ENCODE measurements at regions not wholly inside any gene's neighbourhood (a gene's known extent, or its start where the extent isn't known, plus 50 kb on each side); places are given as distances from the start of the nearest gene placed in this dataset.

- no peak overlapping the region for H3K27ac ChIP-seq
- no peak overlapping the region for H3K4me3 ChIP-seq
- no peaks in the 10 kb centered on the region for H3K4me1 ChIP-seq
- H3K36me3 ChIP-seq: no peaks in the 10 kb centered on the region
- no peaks in the 10 kb centered on the region for H3K27me3 ChIP-seq
- no peaks in the 10 kb centered on the region for H3K9me3 ChIP-seq
- TF ChIP-seq, protein P1, sequence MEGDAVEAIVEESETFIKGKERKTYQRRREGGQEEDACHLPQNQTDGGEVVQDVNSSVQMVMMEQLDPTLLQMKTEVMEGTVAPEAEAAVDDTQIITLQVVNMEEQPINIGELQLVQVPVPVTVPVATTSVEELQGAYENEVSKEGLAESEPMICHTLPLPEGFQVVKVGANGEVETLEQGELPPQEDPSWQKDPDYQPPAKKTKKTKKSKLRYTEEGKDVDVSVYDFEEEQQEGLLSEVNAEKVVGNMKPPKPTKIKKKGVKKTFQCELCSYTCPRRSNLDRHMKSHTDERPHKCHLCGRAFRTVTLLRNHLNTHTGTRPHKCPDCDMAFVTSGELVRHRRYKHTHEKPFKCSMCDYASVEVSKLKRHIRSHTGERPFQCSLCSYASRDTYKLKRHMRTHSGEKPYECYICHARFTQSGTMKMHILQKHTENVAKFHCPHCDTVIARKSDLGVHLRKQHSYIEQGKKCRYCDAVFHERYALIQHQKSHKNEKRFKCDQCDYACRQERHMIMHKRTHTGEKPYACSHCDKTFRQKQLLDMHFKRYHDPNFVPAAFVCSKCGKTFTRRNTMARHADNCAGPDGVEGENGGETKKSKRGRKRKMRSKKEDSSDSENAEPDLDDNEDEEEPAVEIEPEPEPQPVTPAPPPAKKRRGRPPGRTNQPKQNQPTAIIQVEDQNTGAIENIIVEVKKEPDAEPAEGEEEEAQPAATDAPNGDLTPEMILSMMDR (IDR thresholded peaks at IDR 0.05): no peak
- no peak for TF ChIP-seq POLR2A (IDR thresholded peaks at IDR 0.05)
- DNase-seq: no peak
Measured at GRCh38 chr3:76842216-76842615, 197.7 kb upstream of the ROBO2 start.

DNA sequence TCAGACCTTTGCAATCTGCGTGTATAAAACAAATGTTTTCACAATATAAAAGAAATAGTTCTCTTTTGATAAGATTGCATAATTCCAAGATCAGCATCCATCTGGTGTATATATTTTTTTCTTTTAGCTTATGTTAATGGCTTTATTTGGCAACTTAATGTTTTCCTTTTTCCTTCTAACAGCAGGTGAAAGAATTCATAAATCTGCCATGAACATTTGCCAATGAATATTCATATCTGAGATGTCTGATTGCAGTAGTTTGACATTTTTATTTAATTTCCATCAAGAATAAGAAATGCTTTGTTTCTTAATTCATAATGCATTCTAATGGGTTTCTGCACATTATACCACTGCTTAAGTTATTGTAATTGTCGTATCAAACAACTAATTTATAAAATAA lies 184.4 kb upstream of the ROBO2 start:
- no peaks in the 10 kb centered on the region for H3K4me1 ChIP-seq
- TF ChIP-seq, protein P1 (IDR thresholded peaks at IDR 0.05): no peak
- TF ChIP-seq POLR2A (IDR thresholded peaks at IDR 0.05): no peak
- no peak for DNase-seq
- no peaks in the 10 kb centered on the region for H3K9me3 ChIP-seq
- H3K27ac ChIP-seq: no peak overlapping the region
- H3K27me3 ChIP-seq: no peaks in the 10 kb centered on the region
- H3K36me3 ChIP-seq: no peaks in the 10 kb centered on the region
- no peak overlapping the region for H3K4me3 ChIP-seq

DNA sequence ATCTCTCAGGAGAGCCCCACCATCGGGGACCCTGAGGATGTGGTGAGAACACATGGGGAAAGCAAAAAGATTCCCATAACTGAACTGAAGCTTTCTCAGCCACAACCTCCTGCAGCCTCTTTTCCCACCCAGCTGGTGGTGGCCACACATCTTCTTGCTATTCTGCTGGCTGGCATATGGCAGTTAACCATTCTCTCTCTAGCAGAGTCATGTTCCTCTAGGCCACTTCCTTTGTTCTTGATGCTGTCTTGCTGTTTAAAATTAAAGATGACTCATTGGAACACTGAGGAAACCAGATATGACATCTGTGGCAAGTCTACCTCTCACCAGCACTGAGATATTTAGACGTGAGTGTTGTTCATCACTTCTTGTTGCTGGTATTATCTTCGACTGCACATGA lies 180.3 kb upstream of the ROBO2 start:
- TF ChIP-seq, protein P1 (IDR thresholded peaks at IDR 0.05): no peak
- no peak for TF ChIP-seq POLR2A (IDR thresholded peaks at IDR 0.05)
- no peak overlapping the region for H3K4me3 ChIP-seq
- no peaks in the 10 kb centered on the region for H3K4me1 ChIP-seq
- no peak overlapping the region for H3K27ac ChIP-seq
- no peaks in the 10 kb centered on the region for H3K9me3 ChIP-seq
- H3K36me3 ChIP-seq: no peaks in the 10 kb centered on the region
- no peaks in the 10 kb centered on the region for H3K27me3 ChIP-seq
- no peak for DNase-seq

GRCh38 chr3:76864355-76864754 lies 175.5 kb upstream of the ROBO2 start:
- Histone ChIP-seq H3K4me1 (no peaks in the 10 kb centered on the region), H3K36me3 (no peaks in the 10 kb centered on the region), H3K27ac (no peak overlapping the region), H3K9me3 (no peaks in the 10 kb centered on the region), H3K4me3 (no peak overlapping the region), H3K27me3 (no peaks in the 10 kb centered on the region)
- DNase-seq: no peak
- TF ChIP-seq, protein P1 (IDR thresholded peaks at IDR 0.05): no peak
- no peak for TF ChIP-seq POLR2A (IDR thresholded peaks at IDR 0.05)

GRCh38 chr3:76866729-76867408 lies 173.0 kb upstream of the ROBO2 start:
- Histone ChIP-seq H3K9me3 (no peaks in the 10 kb centered on the region), H3K4me1 (no peaks in the 10 kb centered on the region), H3K4me3 (no peak overlapping the region)

More at GRCh38 chr3:76866729-76867408, 173.0 kb upstream of the ROBO2 start:
- no peak for DNase-seq
- TF ChIP-seq, protein P1 (IDR thresholded peaks at IDR 0.05): no peak
- no peak for TF ChIP-seq POLR2A (IDR thresholded peaks at IDR 0.05)
- no peaks in the 10 kb centered on the region for H3K27me3 ChIP-seq
- no peaks in the 10 kb centered on the region for H3K36me3 ChIP-seq
- H3K27ac ChIP-seq: no peak overlapping the region

Data from Peyer's patch (tissue), 4 donors.